ENCODE measurements at regions not wholly inside any gene's neighbourhood (a gene's known extent, or its start where the extent isn't known, plus 50 kb on each side); places are given as distances from the start of the nearest gene placed in this dataset.
A peak's percentile ranks its signal among the peaks of the same experiment; 100 is the strongest.

DNA sequence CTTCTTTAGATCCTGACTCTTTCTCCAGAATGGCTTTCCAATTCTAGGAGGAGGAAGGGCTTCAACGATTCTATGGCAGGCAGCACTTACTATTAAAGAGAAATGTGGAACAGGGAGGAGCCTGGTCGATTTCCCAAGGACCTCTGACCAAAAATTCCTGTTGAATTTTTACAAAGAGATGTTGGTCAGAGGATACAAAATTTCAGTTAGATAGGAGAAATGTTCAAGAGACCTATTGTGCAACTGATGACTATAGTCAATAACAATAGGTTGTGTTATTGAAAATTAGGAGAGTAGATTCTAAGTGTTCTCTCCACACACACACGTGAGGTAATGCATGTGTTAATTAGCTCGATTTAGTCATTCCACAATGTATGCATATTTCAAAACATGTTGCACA is 130.1 kb upstream of the TNFAIP3 start:
- ChIA-PET POLR2A (no interaction called here), CTCF (no interaction called here)
- peaks cover 16% of the 10 kb centered on the region for H3K4me1 ChIP-seq
- FAIRE-seq (no peak), ATAC-seq (no peak), DNase-seq (ENCODE audit: low read depth in 1 of 2, low spot score in 1 of 2) (no peak)
- H3K4me3 ChIP-seq = no peak overlapping the region
- TF ChIP-seq PHF8 (IDR thresholded peaks at IDR 0.05; ENCODE audit: borderline replicate concordance, low read depth) = no peak
- TF ChIP-seq ZSCAN20 (CRISPR knock-in tag; IDR thresholded peaks at IDR 0.05) = no peak
- TF ChIP-seq MAZ (IDR thresholded peaks at IDR 0.05; ENCODE audit: borderline replicate concordance, low read depth, low read length) = no peak
- no peak for TF ChIP-seq HOXA7 (CRISPR knock-in tag; IDR thresholded peaks at IDR 0.05)
- TF ChIP-seq KDM5A (IDR thresholded peaks at IDR 0.05) = no peak
- TF ChIP-seq, protein P1, sequence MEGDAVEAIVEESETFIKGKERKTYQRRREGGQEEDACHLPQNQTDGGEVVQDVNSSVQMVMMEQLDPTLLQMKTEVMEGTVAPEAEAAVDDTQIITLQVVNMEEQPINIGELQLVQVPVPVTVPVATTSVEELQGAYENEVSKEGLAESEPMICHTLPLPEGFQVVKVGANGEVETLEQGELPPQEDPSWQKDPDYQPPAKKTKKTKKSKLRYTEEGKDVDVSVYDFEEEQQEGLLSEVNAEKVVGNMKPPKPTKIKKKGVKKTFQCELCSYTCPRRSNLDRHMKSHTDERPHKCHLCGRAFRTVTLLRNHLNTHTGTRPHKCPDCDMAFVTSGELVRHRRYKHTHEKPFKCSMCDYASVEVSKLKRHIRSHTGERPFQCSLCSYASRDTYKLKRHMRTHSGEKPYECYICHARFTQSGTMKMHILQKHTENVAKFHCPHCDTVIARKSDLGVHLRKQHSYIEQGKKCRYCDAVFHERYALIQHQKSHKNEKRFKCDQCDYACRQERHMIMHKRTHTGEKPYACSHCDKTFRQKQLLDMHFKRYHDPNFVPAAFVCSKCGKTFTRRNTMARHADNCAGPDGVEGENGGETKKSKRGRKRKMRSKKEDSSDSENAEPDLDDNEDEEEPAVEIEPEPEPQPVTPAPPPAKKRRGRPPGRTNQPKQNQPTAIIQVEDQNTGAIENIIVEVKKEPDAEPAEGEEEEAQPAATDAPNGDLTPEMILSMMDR (IDR thresholded peaks at IDR 0.05) = no peak
- no peak for TF ChIP-seq CEBPB (IDR thresholded peaks at IDR 0.05)
- no peak for TF ChIP-seq HOXB13 (CRISPR knock-in tag; IDR thresholded peaks at IDR 0.05; ENCODE audit: low read depth)
- TF ChIP-seq CBX8 (IDR thresholded peaks at IDR 0.05) = no peak
- no peak for TF ChIP-seq CHD2 (IDR thresholded peaks at IDR 0.05; ENCODE audit: low read length, partially characterized antibody)
- no peak for TF ChIP-seq NPAS2 (CRISPR knock-in tag; IDR thresholded peaks at IDR 0.05; ENCODE audit: borderline replicate concordance)
- TF ChIP-seq CBX2 (IDR thresholded peaks at IDR 0.05; ENCODE audit: borderline replicate concordance, low read depth) = no peak
- no peak for TF ChIP-seq HDAC2 (IDR thresholded peaks at IDR 0.05)
- no peak for TF ChIP-seq TFCP2L1 (CRISPR knock-in tag; IDR thresholded peaks at IDR 0.05)
- no peak for TF ChIP-seq HEYL (CRISPR knock-in tag; IDR thresholded peaks at IDR 0.05)
- TF ChIP-seq, protein P2, sequence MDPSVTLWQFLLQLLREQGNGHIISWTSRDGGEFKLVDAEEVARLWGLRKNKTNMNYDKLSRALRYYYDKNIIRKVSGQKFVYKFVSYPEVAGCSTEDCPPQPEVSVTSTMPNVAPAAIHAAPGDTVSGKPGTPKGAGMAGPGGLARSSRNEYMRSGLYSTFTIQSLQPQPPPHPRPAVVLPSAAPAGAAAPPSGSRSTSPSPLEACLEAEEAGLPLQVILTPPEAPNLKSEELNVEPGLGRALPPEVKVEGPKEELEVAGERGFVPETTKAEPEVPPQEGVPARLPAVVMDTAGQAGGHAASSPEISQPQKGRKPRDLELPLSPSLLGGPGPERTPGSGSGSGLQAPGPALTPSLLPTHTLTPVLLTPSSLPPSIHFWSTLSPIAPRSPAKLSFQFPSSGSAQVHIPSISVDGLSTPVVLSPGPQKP (IDR thresholded peaks at IDR 0.05; ENCODE audit: low read depth, low read length) = no peak
- no peak for TF ChIP-seq FOSB (CRISPR knock-in tag; IDR thresholded peaks at IDR 0.05)
- TF ChIP-seq NFE2L2 (conservative IDR thresholded peaks at IDR 0.05; ENCODE audit: low read length) = no peak
- no peak for TF ChIP-seq RFX5 (IDR thresholded peaks at IDR 0.05)
- TF ChIP-seq JUN (IDR thresholded peaks at IDR 0.05) = no peak
- H3K9me3 ChIP-seq = no peaks in the 10 kb centered on the region
- WGBS (ENCODE audit: missing lambda C conversion rate) = 43% methylated on average over 4 of the region's 4 CpGs
- H3K4me2 ChIP-seq = no peak overlapping the region
- 0 out of 6 replicates have a peak overlapping the region, but pooled peaks of 1 of the 2 experiments have one; percentile 24 for H3K27ac ChIP-seq

DNA sequence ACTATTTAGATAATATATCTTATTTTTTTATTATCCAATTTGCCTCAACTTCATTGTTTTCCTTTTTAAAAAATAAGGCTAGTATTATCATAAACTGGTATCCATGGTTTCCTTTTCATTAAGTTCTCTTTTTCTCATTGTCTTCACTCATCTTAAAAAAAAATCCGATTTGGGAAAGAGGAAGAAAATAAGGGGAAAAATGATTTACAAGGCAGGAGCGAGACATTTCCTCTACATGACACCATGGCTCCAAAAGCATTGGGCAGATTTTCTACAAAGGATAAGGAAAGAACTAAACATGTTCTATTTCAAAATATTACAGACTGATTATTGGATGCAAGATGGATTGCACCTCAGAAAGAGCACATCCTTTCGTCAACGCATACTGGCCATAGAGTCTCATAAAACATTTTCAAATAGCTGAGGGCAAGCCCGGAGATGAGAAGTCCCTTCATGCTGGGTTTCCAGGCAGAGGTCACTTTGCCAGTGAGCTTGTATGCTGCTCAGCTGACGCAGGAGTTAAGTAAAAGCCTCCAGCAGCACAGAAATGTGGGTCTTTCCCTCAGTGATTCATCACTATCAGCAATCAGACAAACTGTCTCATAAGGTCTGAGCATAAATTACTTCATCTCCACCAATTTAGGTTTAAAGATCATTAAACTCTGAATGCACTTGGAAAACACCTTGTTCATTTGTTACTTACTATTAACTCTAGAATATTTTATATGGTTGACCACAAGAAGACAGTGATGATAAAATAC is 129.0 kb upstream of the TNFAIP3 start:
- FAIRE-seq = no peak
- ChIA-PET CTCF (no interaction called here), POLR2A (no interaction called here)
- H3K4me3 ChIP-seq = no peak overlapping the region
- DNase-seq (ENCODE audit: low read depth in 1 of 2, low spot score in 1 of 2) = peak in 1 of 2 experiments; percentile 34
- peak overlapping the region in 1 of 2 experiments; percentile 40; a peak in 1 of 6 replicates for H3K27ac ChIP-seq
- H3K9me3 ChIP-seq = no peaks in the 10 kb centered on the region
- peaks cover 6% of the 10 kb centered on the region; the same call in 2 of the 3 replicates for H3K4me1 ChIP-seq
- H3K4me2 ChIP-seq = peak overlapping the region; percentile 31; the same call in 1 of the 3 replicates
- TF ChIP-seq EP300 (IDR thresholded peaks at IDR 0.05) (peak in 1 of 2 experiments; percentile 30; a peak in 1 of 5 replicates), GATA3 (IDR thresholded peaks at IDR 0.05; ENCODE audit: borderline replicate concordance) (no peak)
- TF ChIP-seq, protein P3, sequence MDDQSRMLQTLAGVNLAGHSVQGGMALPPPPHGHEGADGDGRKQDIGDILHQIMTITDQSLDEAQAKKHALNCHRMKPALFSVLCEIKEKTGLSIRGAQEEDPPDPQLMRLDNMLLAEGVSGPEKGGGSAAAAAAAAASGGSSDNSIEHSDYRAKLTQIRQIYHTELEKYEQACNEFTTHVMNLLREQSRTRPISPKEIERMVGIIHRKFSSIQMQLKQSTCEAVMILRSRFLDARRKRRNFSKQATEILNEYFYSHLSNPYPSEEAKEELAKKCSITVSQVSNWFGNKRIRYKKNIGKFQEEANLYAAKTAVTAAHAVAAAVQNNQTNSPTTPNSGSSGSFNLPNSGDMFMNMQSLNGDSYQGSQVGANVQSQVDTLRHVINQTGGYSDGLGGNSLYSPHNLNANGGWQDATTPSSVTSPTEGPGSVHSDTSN (IDR thresholded peaks at IDR 0.05) = no peak
- peak; percentile 34 to 37; a peak in 3 of 6 replicates for ATAC-seq
- 23% methylated on average over 6 of the region's 6 CpGs for WGBS (ENCODE audit: missing lambda C conversion rate)

All from A549 (cell line).